ENCODE measurements at regions not wholly inside any gene's neighbourhood (a gene's known extent, or its start where the extent isn't known, plus 50 kb on each side); places are given as distances from the start of the nearest gene placed in this dataset.

DNA sequence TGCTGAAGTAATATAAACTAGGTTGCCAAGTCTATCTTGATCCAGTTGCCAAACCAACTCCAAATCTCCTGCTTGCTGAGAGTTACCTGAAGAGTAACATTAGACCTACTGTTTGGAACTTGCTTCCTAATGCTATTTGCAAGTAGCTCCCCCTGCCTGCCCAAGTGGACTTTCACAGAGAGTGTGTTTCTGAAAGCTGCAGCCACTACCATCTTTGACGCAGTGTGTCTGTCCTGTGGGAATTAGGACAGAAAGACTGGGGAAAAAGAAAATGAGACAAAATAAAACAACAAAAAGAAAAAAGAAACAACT lies 195.0 kb upstream of the HS3ST1 start:
- TF ChIP-seq EZH2 (IDR thresholded peaks at IDR 0.05; ENCODE audit: low read length, unreplicated experiment) (no peak), EZH2phosphoT487 (IDR thresholded peaks at IDR 0.05; ENCODE audit: borderline replicate concordance, low read length) (no peak)
- TF ChIP-seq, protein P1, sequence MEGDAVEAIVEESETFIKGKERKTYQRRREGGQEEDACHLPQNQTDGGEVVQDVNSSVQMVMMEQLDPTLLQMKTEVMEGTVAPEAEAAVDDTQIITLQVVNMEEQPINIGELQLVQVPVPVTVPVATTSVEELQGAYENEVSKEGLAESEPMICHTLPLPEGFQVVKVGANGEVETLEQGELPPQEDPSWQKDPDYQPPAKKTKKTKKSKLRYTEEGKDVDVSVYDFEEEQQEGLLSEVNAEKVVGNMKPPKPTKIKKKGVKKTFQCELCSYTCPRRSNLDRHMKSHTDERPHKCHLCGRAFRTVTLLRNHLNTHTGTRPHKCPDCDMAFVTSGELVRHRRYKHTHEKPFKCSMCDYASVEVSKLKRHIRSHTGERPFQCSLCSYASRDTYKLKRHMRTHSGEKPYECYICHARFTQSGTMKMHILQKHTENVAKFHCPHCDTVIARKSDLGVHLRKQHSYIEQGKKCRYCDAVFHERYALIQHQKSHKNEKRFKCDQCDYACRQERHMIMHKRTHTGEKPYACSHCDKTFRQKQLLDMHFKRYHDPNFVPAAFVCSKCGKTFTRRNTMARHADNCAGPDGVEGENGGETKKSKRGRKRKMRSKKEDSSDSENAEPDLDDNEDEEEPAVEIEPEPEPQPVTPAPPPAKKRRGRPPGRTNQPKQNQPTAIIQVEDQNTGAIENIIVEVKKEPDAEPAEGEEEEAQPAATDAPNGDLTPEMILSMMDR (conservative IDR thresholded peaks at IDR 0.05; ENCODE audit: low read depth, low read length): peak; percentile 69

Data from PC-3 (cell line).